Activated CD4-positive, alpha-beta memory T cell treated with anti-CD3 and anti-CD28 coated beads for 36 hours (primary cell): ENCODE measurements at regions not wholly inside any gene's neighbourhood (a gene's known extent, or its start where the extent isn't known, plus 50 kb on each side); places are given as distances from the start of the nearest gene placed in this dataset.

Experiments used
- CTCF ChIA-PET: fragments of 350-600 bp; sonication (Branson Sonifier 250); formaldehyde crosslinking; loops from one replicate; lab custom pipeline; 2021; ENCODE audit warnings: antibody characterized with exemption, inconsistent platforms; lab: Charles Lee
- POLR2A ChIA-PET: fragments of 350-600 bp; sonication (Branson Sonifier 250); formaldehyde crosslinking; loops from one replicate; lab custom pipeline; 2021; ENCODE audit warnings: antibody characterized with exemption; lab: Charles Lee
- DNase-seq: peaks from one replicate; pipeline ENCODE4 v3.0.0-alpha.2; 2020
- H3K27ac Mint-ChIP-seq: one replicate; pipeline ENCODE4 v1.8.0; 2021; ENCODE audit warnings: mixed read lengths
- H3K27me3 Mint-ChIP-seq: one replicate; pipeline ENCODE4 v1.8.0; 2021; ENCODE audit warnings: mixed read lengths
- H3K36me3 Mint-ChIP-seq: one replicate; pipeline ENCODE4 v1.8.0; 2021; ENCODE audit warnings: mixed read lengths
- H3K4me1 Mint-ChIP-seq: one replicate; pipeline ENCODE4 v1.8.0; 2021; ENCODE audit warnings: low read depth, mixed read lengths
- H3K4me3 Mint-ChIP-seq: one replicate; pipeline ENCODE4 v1.8.0; 2021; ENCODE audit warnings: mild to moderate bottlenecking, mixed read lengths
- H3K9me3 Mint-ChIP-seq: one replicate; pipeline ENCODE4 v1.8.0; 2021; ENCODE audit warnings: mixed read lengths
- intact Hi-C: fragments of 100-400 bp; cut with micrococcal nuclease; formaldehyde crosslinking; loops from one replicate; pipeline ENCODE4 v1.15.1; 2023

- intact Hi-C loops: no loop called here
- CTCF ChIA-PET: no interaction called here
- Mint-ChIP-seq H3K36me3 (no peaks in the 10 kb centered on the region), H3K27me3 (no peaks in the 10 kb centered on the region), H3K4me3 (no peak overlapping the region), H3K27ac (no peak overlapping the region), H3K4me1 (no peaks in the 10 kb centered on the region), H3K9me3 (peaks cover 3% of the 10 kb centered on the region)
- POLR2A ChIA-PET: no interaction called here
- no peak for DNase-seq
Observed at GRCh38 chr9:13975611-13976290, 338.2 kb downstream of the NFIB start.

GRCh38 chr9:13974891-13975290, 339.1 kb downstream of the NFIB start:
- Mint-ChIP-seq H3K4me3 (no peak overlapping the region), H3K27me3 (no peaks in the 10 kb centered on the region), H3K4me1 (no peaks in the 10 kb centered on the region), H3K9me3 (peaks cover 5% of the 10 kb centered on the region), H3K36me3 (no peaks in the 10 kb centered on the region), H3K27ac (no peak overlapping the region)
- intact Hi-C loops: no loop called here
- CTCF ChIA-PET: no interaction called here
- DNase-seq: no peak
- POLR2A ChIA-PET: no interaction called here

- intact Hi-C loops: no loop called here
- Mint-ChIP-seq H3K4me3 (no peak overlapping the region), H3K27me3 (no peaks in the 10 kb centered on the region), H3K36me3 (no peaks in the 10 kb centered on the region), H3K9me3 (peaks cover 5% of the 10 kb centered on the region), H3K27ac (no peak overlapping the region), H3K4me1 (no peaks in the 10 kb centered on the region)
- ChIA-PET POLR2A (no interaction called here), CTCF (no interaction called here)
- DNase-seq: no peak
Observed at GRCh38 chr9:13971966-13972655, 341.8 kb downstream of the NFIB start.

GRCh38 chr9:13971415-13971814, 342.5 kb downstream of the NFIB start:
- H3K9me3 Mint-ChIP-seq: peaks cover 2% of the 10 kb centered on the region

GRCh38 chr9:13970426-13970825, 343.5 kb downstream of the NFIB start:
- no peaks in the 10 kb centered on the region for H3K36me3 Mint-ChIP-seq
- peaks cover 2% of the 10 kb centered on the region for H3K9me3 Mint-ChIP-seq
- no peaks in the 10 kb centered on the region for H3K27me3 Mint-ChIP-seq
- intact Hi-C loops: no loop called here
- no peak overlapping the region for H3K27ac Mint-ChIP-seq
- no peaks in the 10 kb centered on the region for H3K4me1 Mint-ChIP-seq
- ChIA-PET POLR2A (no interaction called here), CTCF (no interaction called here)
- DNase-seq: no peak
- no peak overlapping the region for H3K4me3 Mint-ChIP-seq

More at GRCh38 chr9:13971415-13971814, 342.5 kb downstream of the NFIB start:
- CTCF ChIA-PET: no interaction called here
- POLR2A ChIA-PET: no interaction called here
- no peak for DNase-seq
- no peaks in the 10 kb centered on the region for H3K4me1 Mint-ChIP-seq
- intact Hi-C loops: no loop called here
- no peaks in the 10 kb centered on the region for H3K27me3 Mint-ChIP-seq
- no peak overlapping the region for H3K27ac Mint-ChIP-seq
- no peak overlapping the region for H3K4me3 Mint-ChIP-seq
- no peaks in the 10 kb centered on the region for H3K36me3 Mint-ChIP-seq

- no peak for DNase-seq
- POLR2A ChIA-PET: no interaction called here
- Mint-ChIP-seq H3K36me3 (no peaks in the 10 kb centered on the region), H3K27ac (no peak overlapping the region), H3K4me3 (no peak overlapping the region), H3K27me3 (no peaks in the 10 kb centered on the region), H3K9me3 (peaks cover 2% of the 10 kb centered on the region), H3K4me1 (no peaks in the 10 kb centered on the region)
- CTCF ChIA-PET: no interaction called here
- intact Hi-C loops: no loop called here
Observed at GRCh38 chr9:13970018-13970417, 343.9 kb downstream of the NFIB start.

- no peaks in the 10 kb centered on the region for H3K36me3 Mint-ChIP-seq
- peaks cover 2% of the 10 kb centered on the region for H3K9me3 Mint-ChIP-seq
- intact Hi-C loops: no loop called here
- no peak for DNase-seq
- no peaks in the 10 kb centered on the region for H3K27me3 Mint-ChIP-seq
- ChIA-PET POLR2A (no interaction called here), CTCF (no interaction called here)
- H3K4me3 Mint-ChIP-seq: no peak overlapping the region
- no peaks in the 10 kb centered on the region for H3K4me1 Mint-ChIP-seq
- no peak overlapping the region for H3K27ac Mint-ChIP-seq
Observed at GRCh38 chr9:13967438-13967837, 346.5 kb downstream of the NFIB start.

GRCh38 chr9:13967011-13967410, 346.9 kb downstream of the NFIB start:
- POLR2A ChIA-PET: no interaction called here
- H3K9me3 Mint-ChIP-seq: peaks cover 2% of the 10 kb centered on the region
- DNase-seq: no peak
- H3K27me3 Mint-ChIP-seq: no peaks in the 10 kb centered on the region
- CTCF ChIA-PET: no interaction called here
- H3K4me1 Mint-ChIP-seq: no peaks in the 10 kb centered on the region
- H3K27ac Mint-ChIP-seq: no peak overlapping the region
- H3K36me3 Mint-ChIP-seq: no peaks in the 10 kb centered on the region
- intact Hi-C loops: no loop called here
- no peak overlapping the region for H3K4me3 Mint-ChIP-seq

GRCh38 chr9:13963005-13963653, 350.8 kb downstream of the NFIB start:
- DNase-seq: no peak
- Mint-ChIP-seq H3K27ac (no peak overlapping the region), H3K27me3 (no peaks in the 10 kb centered on the region), H3K4me1 (no peaks in the 10 kb centered on the region), H3K9me3 (no peaks in the 10 kb centered on the region), H3K4me3 (no peak overlapping the region), H3K36me3 (no peaks in the 10 kb centered on the region)
- ChIA-PET POLR2A (no interaction called here), CTCF (no interaction called here)
- intact Hi-C loops: no loop called here

- no peaks in the 10 kb centered on the region for H3K27me3 Mint-ChIP-seq
- no peak for DNase-seq
- POLR2A ChIA-PET: no interaction called here
- H3K4me3 Mint-ChIP-seq: no peak overlapping the region
- no peaks in the 10 kb centered on the region for H3K9me3 Mint-ChIP-seq
- H3K4me1 Mint-ChIP-seq: no peaks in the 10 kb centered on the region
- intact Hi-C loops: no loop called here
- H3K36me3 Mint-ChIP-seq: no peaks in the 10 kb centered on the region
- H3K27ac Mint-ChIP-seq: no peak overlapping the region
- CTCF ChIA-PET: no interaction called here
Observed at GRCh38 chr9:13962006-13962405, 351.9 kb downstream of the NFIB start.

- CTCF ChIA-PET: no interaction called here
- Mint-ChIP-seq H3K36me3 (no peaks in the 10 kb centered on the region), H3K9me3 (no peaks in the 10 kb centered on the region), H3K27ac (no peak overlapping the region), H3K27me3 (no peaks in the 10 kb centered on the region), H3K4me1 (no peaks in the 10 kb centered on the region), H3K4me3 (no peak overlapping the region)
- intact Hi-C loops: no loop called here
- no peak for DNase-seq
- POLR2A ChIA-PET: no interaction called here
Observed at GRCh38 chr9:13960011-13960765, 353.8 kb downstream of the NFIB start.

- no peak overlapping the region for H3K4me3 Mint-ChIP-seq
- no peaks in the 10 kb centered on the region for H3K9me3 Mint-ChIP-seq
- CTCF ChIA-PET: no interaction called here
- H3K36me3 Mint-ChIP-seq: no peaks in the 10 kb centered on the region
- POLR2A ChIA-PET: no interaction called here
- H3K27ac Mint-ChIP-seq: no peak overlapping the region
- intact Hi-C loops: no loop called here
- no peak for DNase-seq
- no peaks in the 10 kb centered on the region for H3K27me3 Mint-ChIP-seq
- H3K4me1 Mint-ChIP-seq: no peaks in the 10 kb centered on the region
Observed at GRCh38 chr9:13958672-13959071, 355.3 kb downstream of the NFIB start.
